ENCODE measurements at regions not wholly inside any gene's neighbourhood (a gene's known extent, or its start where the extent isn't known, plus 50 kb on each side); places are given as distances from the start of the nearest gene placed in this dataset.

GRCh38 chr22:47267513-47268282 lies 505.2 kb downstream of the TBC1D22A start:
- Histone ChIP-seq H3K27me3 (ENCODE audit: low read length) (no peaks in the 10 kb centered on the region), H3K36me3 (ENCODE audit: low read length) (no peaks in the 10 kb centered on the region), H3K4me2 (ENCODE audit: low read depth, low read length, poor library complexity, severe bottlenecking) (no peak overlapping the region), H3K27ac (ENCODE audit: low read depth, low read length) (no peak overlapping the region), H3K9ac (ENCODE audit: low read length) (no peak overlapping the region), H3K4me3 (ENCODE audit: insufficient read depth, low read length, poor library complexity, severe bottlenecking) (no peak overlapping the region), H4K20me1 (ENCODE audit: low read depth, low read length) (no peaks in the 10 kb centered on the region), H3K9me3 (ENCODE audit: insufficient read depth, low read length) (no peaks in the 10 kb centered on the region), H3K9me2 (replicated peaks; ENCODE audit: insufficient read depth, low read length) (no peaks in the 10 kb centered on the region), H2AFZ (ENCODE audit: low read depth, low read length, severe bottlenecking) (no peak overlapping the region), H3F3A (ENCODE audit: insufficient read depth) (no peaks in the 10 kb centered on the region), H3K79me2 (ENCODE audit: insufficient read depth, low read length) (no peaks in the 10 kb centered on the region)
- no peak for TF ChIP-seq EZH2phosphoT487 (conservative IDR thresholded peaks at IDR 0.05; ENCODE audit: low read length)
- TF ChIP-seq, protein P1, sequence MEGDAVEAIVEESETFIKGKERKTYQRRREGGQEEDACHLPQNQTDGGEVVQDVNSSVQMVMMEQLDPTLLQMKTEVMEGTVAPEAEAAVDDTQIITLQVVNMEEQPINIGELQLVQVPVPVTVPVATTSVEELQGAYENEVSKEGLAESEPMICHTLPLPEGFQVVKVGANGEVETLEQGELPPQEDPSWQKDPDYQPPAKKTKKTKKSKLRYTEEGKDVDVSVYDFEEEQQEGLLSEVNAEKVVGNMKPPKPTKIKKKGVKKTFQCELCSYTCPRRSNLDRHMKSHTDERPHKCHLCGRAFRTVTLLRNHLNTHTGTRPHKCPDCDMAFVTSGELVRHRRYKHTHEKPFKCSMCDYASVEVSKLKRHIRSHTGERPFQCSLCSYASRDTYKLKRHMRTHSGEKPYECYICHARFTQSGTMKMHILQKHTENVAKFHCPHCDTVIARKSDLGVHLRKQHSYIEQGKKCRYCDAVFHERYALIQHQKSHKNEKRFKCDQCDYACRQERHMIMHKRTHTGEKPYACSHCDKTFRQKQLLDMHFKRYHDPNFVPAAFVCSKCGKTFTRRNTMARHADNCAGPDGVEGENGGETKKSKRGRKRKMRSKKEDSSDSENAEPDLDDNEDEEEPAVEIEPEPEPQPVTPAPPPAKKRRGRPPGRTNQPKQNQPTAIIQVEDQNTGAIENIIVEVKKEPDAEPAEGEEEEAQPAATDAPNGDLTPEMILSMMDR (IDR thresholded peaks at IDR 0.05; ENCODE audit: insufficient read depth, low read length, poor library complexity, severe bottlenecking): no peak

DNA sequence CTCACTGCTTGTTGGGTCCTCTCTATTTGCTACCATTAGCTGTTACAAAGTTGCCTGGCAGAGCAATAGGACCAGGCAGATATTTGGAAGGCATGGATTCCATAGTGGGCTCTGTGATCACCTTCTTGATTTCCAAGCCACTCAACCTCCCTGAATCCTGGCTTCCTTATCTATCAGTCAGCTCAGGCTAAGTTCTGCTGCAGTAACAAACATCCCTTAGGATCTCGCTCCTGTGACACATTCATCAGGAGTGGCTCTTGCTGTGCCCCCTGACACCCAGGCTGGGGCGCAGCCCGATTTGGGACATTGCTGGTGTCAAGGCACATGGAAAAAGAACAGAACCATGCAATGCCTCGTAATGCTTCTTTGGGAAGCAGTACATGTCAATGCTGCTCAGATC lies 503.9 kb downstream of the TBC1D22A start:
- Histone ChIP-seq H3K27me3 (ENCODE audit: low read length) (no peaks in the 10 kb centered on the region), H3F3A (ENCODE audit: insufficient read depth) (no peaks in the 10 kb centered on the region), H3K27ac (ENCODE audit: low read depth, low read length) (no peak overlapping the region), H3K4me2 (ENCODE audit: low read depth, low read length, poor library complexity, severe bottlenecking) (no peak overlapping the region), H4K20me1 (ENCODE audit: low read depth, low read length) (no peaks in the 10 kb centered on the region), H3K36me3 (ENCODE audit: low read length) (no peaks in the 10 kb centered on the region), H2AFZ (ENCODE audit: low read depth, low read length, severe bottlenecking) (no peak overlapping the region), H3K9me3 (ENCODE audit: insufficient read depth, low read length) (no peaks in the 10 kb centered on the region), H3K9ac (ENCODE audit: low read length) (no peak overlapping the region), H3K4me3 (ENCODE audit: insufficient read depth, low read length, poor library complexity, severe bottlenecking) (no peak overlapping the region), H3K9me2 (replicated peaks; ENCODE audit: insufficient read depth, low read length) (no peaks in the 10 kb centered on the region), H3K79me2 (ENCODE audit: insufficient read depth, low read length) (no peaks in the 10 kb centered on the region)
- TF ChIP-seq EZH2phosphoT487 (conservative IDR thresholded peaks at IDR 0.05; ENCODE audit: low read length): no peak
- TF ChIP-seq, protein P1 (IDR thresholded peaks at IDR 0.05; ENCODE audit: insufficient read depth, low read length, poor library complexity, severe bottlenecking): no peak

DNA sequence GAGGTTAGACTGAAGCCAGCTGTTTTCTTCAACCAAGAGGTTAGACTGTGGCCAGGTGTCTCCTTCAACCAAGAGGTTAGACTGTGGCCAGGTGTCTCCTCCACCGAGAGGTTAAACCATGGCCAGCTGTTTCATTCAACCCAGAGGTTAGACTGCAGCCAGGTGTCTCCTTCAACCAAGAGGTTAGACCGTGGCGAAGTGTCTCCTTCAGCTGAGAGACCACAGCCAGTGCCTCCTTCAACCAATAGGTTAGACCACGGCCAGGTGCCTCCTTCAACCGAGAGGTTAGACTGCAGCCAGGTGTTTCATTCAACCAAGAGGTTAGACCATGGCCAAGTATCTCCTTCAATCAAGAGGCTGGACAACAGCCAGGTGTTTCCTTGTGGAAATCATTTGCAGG lies 498.1 kb downstream of the TBC1D22A start:
- no peaks in the 10 kb centered on the region for H3K36me3 ChIP-seq (ENCODE audit: low read length)
- H3K4me3 ChIP-seq (ENCODE audit: insufficient read depth, low read length, poor library complexity, severe bottlenecking): no peak overlapping the region
- H4K20me1 ChIP-seq (ENCODE audit: low read depth, low read length): no peaks in the 10 kb centered on the region
- H2AFZ ChIP-seq (ENCODE audit: low read depth, low read length, severe bottlenecking): no peak overlapping the region
- H3F3A ChIP-seq (ENCODE audit: insufficient read depth): no peaks in the 10 kb centered on the region
- H3K9ac ChIP-seq (ENCODE audit: low read length): no peak overlapping the region
- no peaks in the 10 kb centered on the region for H3K9me2 ChIP-seq (replicated peaks; ENCODE audit: insufficient read depth, low read length)
- no peaks in the 10 kb centered on the region for H3K27me3 ChIP-seq (ENCODE audit: low read length)
- no peaks in the 10 kb centered on the region for H3K9me3 ChIP-seq (ENCODE audit: insufficient read depth, low read length)
- TF ChIP-seq, protein P1 (IDR thresholded peaks at IDR 0.05; ENCODE audit: insufficient read depth, low read length, poor library complexity, severe bottlenecking): no peak
- no peak for TF ChIP-seq EZH2phosphoT487 (conservative IDR thresholded peaks at IDR 0.05; ENCODE audit: low read length)
- H3K4me2 ChIP-seq (ENCODE audit: low read depth, low read length, poor library complexity, severe bottlenecking): no peak overlapping the region
- H3K27ac ChIP-seq (ENCODE audit: low read depth, low read length): no peak overlapping the region
- no peaks in the 10 kb centered on the region for H3K79me2 ChIP-seq (ENCODE audit: insufficient read depth, low read length)
